ENCODE measurements at regions not wholly inside any gene's neighbourhood (a gene's known extent, or its start where the extent isn't known, plus 50 kb on each side); places are given as distances from the start of the nearest gene placed in this dataset.

- DNase-seq (ENCODE audit: low read depth in 2 of 3, low spot score in 2 of 3), result no peak
These were observed 127.5 kb upstream of the CPEB4 start for GRCh38 chr5:173760461-173761177.

- no peak for DNase-seq (ENCODE audit: low read depth in 2 of 3, low spot score in 2 of 3)
These were observed 127.0 kb upstream of the CPEB4 start for GRCh38 chr5:173761178-173761513.

GRCh38 chr5:173762045-173762444, 126.1 kb upstream of the CPEB4 start:
- DNase-seq (ENCODE audit: low read depth in 2 of 3, low spot score in 2 of 3), result no peak

GRCh38 chr5:173762930-173763329, 125.2 kb upstream of the CPEB4 start:
- no peak for DNase-seq (ENCODE audit: low read depth in 2 of 3, low spot score in 2 of 3)

- no peak for DNase-seq (ENCODE audit: low read depth in 2 of 3, low spot score in 2 of 3)
These were observed 124.7 kb upstream of the CPEB4 start for GRCh38 chr5:173763410-173763809.

- DNase-seq (ENCODE audit: low read depth in 2 of 3, low spot score in 2 of 3), result no peak
These were observed 123.7 kb upstream of the CPEB4 start for GRCh38 chr5:173764332-173765028.

- no peak for DNase-seq (ENCODE audit: low read depth in 2 of 3, low spot score in 2 of 3)
These were observed 123.0 kb upstream of the CPEB4 start for GRCh38 chr5:173765029-173765644.

- no peak for DNase-seq (ENCODE audit: low read depth in 2 of 3, low spot score in 2 of 3)
These were observed 122.5 kb upstream of the CPEB4 start for GRCh38 chr5:173765661-173766060.

- no peak for DNase-seq (ENCODE audit: low read depth in 2 of 3, low spot score in 2 of 3)
These were observed 120.4 kb upstream of the CPEB4 start for GRCh38 chr5:173767574-173768266.

GRCh38 chr5:173768267-173768806, 119.8 kb upstream of the CPEB4 start:
- DNase-seq (ENCODE audit: low read depth in 2 of 3, low spot score in 2 of 3), result no peak

- DNase-seq (ENCODE audit: low read depth in 2 of 3, low spot score in 2 of 3), result no peak
These were observed 119.3 kb upstream of the CPEB4 start for GRCh38 chr5:173768891-173769290.

GRCh38 chr5:173770637-173771036, 117.5 kb upstream of the CPEB4 start:
- DNase-seq (ENCODE audit: low read depth in 2 of 3, low spot score in 2 of 3), result no peak

- DNase-seq (ENCODE audit: low read depth in 2 of 3, low spot score in 2 of 3), result no peak
These were observed 116.9 kb upstream of the CPEB4 start for GRCh38 chr5:173771121-173771724.

GRCh38 chr5:173771725-173772383, 116.3 kb upstream of the CPEB4 start:
- DNase-seq (ENCODE audit: low read depth in 2 of 3, low spot score in 2 of 3), result no peak

GRCh38 chr5:173772384-173773059, 115.6 kb upstream of the CPEB4 start:
- DNase-seq (ENCODE audit: low read depth in 2 of 3, low spot score in 2 of 3), result no peak

GRCh38 chr5:173774271-173774761, 113.8 kb upstream of the CPEB4 start:
- no peak for DNase-seq (ENCODE audit: low read depth in 2 of 3, low spot score in 2 of 3)

GRCh38 chr5:173775261-173776197, 112.6 kb upstream of the CPEB4 start:
- DNase-seq (ENCODE audit: low read depth in 2 of 3, low spot score in 2 of 3), result peak in 1 of 3 donors; percentile 58

GRCh38 chr5:173777149-173777548, 111.0 kb upstream of the CPEB4 start:
- no peak for DNase-seq (ENCODE audit: low read depth in 2 of 3, low spot score in 2 of 3)

Measured in hematopoietic multipotent progenitor cell (in vitro differentiated cells).